NCI-H345 treated with DMSO at 0.1 percent for 48 hours (cell line): ENCODE measurements at regions not wholly inside any gene's neighbourhood (a gene's known extent, or its start where the extent isn't known, plus 50 kb on each side); places are given as distances from the start of the nearest gene placed in this dataset.
A peak's percentile ranks its signal among the peaks of the same experiment; 100 is the strongest.
"Not testable (repeated sequence)": the region's sequence is repeated elsewhere in the genome, so short reads cannot be mapped to it uniquely, and the experiment has no call there.

ENCODE experiments used
- DNase-seq: peaks from one replicate; lab custom pipeline; 2025; ENCODE audit not compliant: unreplicated experiment; lab: John Stamatoyannopoulos, UW

GRCh38 chr7:15054304-15054703, 151.8 kb upstream of the DGKB start:
- not testable (repeated sequence) for DNase-seq

GRCh38 chr7:15049157-15049556, 146.6 kb upstream of the DGKB start:
- DNase-seq, result no peak

- DNase-seq, result no peak
Measured at GRCh38 chr7:15046861-15047260, 144.3 kb upstream of the DGKB start.

- DNase-seq, result no peak
Measured at GRCh38 chr7:15043931-15044330, 141.4 kb upstream of the DGKB start.

GRCh38 chr7:15042285-15043065, 139.9 kb upstream of the DGKB start:
- no peak for DNase-seq

- DNase-seq, result no peak
Measured at GRCh38 chr7:15041226-15041625, 138.7 kb upstream of the DGKB start.

- no peak for DNase-seq
Measured at GRCh38 chr7:15035814-15036213, 133.3 kb upstream of the DGKB start.

GRCh38 chr7:15033039-15033438, 130.5 kb upstream of the DGKB start:
- no peak for DNase-seq

GRCh38 chr7:15018981-15019380, 116.4 kb upstream of the DGKB start:
- DNase-seq, result no peak

GRCh38 chr7:15016766-15017165, 114.2 kb upstream of the DGKB start:
- DNase-seq, result no peak

- no peak for DNase-seq
Measured at GRCh38 chr7:15016315-15016667, 113.7 kb upstream of the DGKB start.

GRCh38 chr7:15015545-15016314, 113.2 kb upstream of the DGKB start:
- DNase-seq, result peak; percentile 94

- DNase-seq, result no peak
Measured at GRCh38 chr7:15012135-15012534, 109.6 kb upstream of the DGKB start.

GRCh38 chr7:15011289-15011688, 108.7 kb upstream of the DGKB start:
- DNase-seq, result no peak

GRCh38 chr7:15007507-15007906, 105.0 kb upstream of the DGKB start:
- no peak for DNase-seq

- DNase-seq, result no peak
Measured at GRCh38 chr7:15005672-15006071, 103.1 kb upstream of the DGKB start.

GRCh38 chr7:15000157-15000556, 97.6 kb upstream of the DGKB start:
- DNase-seq, result no peak

- DNase-seq, result no peak
Measured at GRCh38 chr7:14999331-14999730, 96.8 kb upstream of the DGKB start.

GRCh38 chr7:14995774-14996173, 93.2 kb upstream of the DGKB start:
- no peak for DNase-seq

GRCh38 chr7:14988941-14989340, 86.4 kb upstream of the DGKB start:
- DNase-seq, result no peak

GRCh38 chr7:14978687-14979086, 76.1 kb upstream of the DGKB start:
- no peak for DNase-seq

GRCh38 chr7:14974688-14975087, 72.1 kb upstream of the DGKB start:
- no peak for DNase-seq
